HL-60 (cell line): ENCODE measurements at regions not wholly inside any gene's neighbourhood (a gene's known extent, or its start where the extent isn't known, plus 50 kb on each side); places are given as distances from the start of the nearest gene placed in this dataset.

Experiments used
- DNase-seq, 2 experiments: peaks; one replicate each; pipeline ENCODE4 v3.0.0-alpha.2; 2010 to 2020; ENCODE audit warnings: low read depth in 1 of 2, low spot score in 1 of 2
- H3K27ac ChIP-seq: fragments of 250-450 bp; sonication (Bioruptor Pico); replicated peaks from 2 replicates; pipeline ENCODE4 v1.5.1; 2020; ENCODE audit warnings: mild to moderate bottlenecking, moderate library complexity
- H3K27me3 ChIP-seq: fragments of 250-450 bp; sonication (Bioruptor Pico); 2 replicates; pipeline ENCODE4 v1.5.1; 2021; ENCODE audit warnings: mild to moderate bottlenecking, moderate library complexity; ENCODE audit not compliant: insufficient read depth, poor library complexity, severe bottlenecking
- H3K4me3 ChIP-seq: replicated peaks from 2 replicates; pipeline ENCODE4 v1.5.1; 2011; ENCODE audit warnings: mild to moderate bottlenecking, control low read depth, low read length; ENCODE audit not compliant: insufficient read depth
- GABPA ChIP-seq: IDR thresholded peaks from 2 replicates; pipeline ENCODE4 v1.6.1; 2012; ENCODE audit warnings: low read depth
- POLR2AphosphoS5 ChIP-seq: IDR thresholded peaks from 2 replicates; pipeline ENCODE4 v1.6.1; 2012; ENCODE audit warnings: low read depth
- SPI1 ChIP-seq: IDR thresholded peaks from 2 replicates; pipeline ENCODE4 v1.6.1; 2012; ENCODE audit warnings: low read depth, mild to moderate bottlenecking, borderline replicate concordance
- TF ChIP-seq, protein P1 (sequence below): IDR thresholded peaks from one replicate; pipeline ENCODE4 v1.5.1; 2011; ENCODE audit warnings: low read length, control low read depth, inconsistent platforms; ENCODE audit not compliant: insufficient read depth
- TF ChIP-seq, protein P2 (sequence below): IDR thresholded peaks from 2 replicates; pipeline ENCODE4 v1.6.1; 2012; ENCODE audit warnings: low read depth; ENCODE audit not compliant: insufficient replicate concordance

DNA sequence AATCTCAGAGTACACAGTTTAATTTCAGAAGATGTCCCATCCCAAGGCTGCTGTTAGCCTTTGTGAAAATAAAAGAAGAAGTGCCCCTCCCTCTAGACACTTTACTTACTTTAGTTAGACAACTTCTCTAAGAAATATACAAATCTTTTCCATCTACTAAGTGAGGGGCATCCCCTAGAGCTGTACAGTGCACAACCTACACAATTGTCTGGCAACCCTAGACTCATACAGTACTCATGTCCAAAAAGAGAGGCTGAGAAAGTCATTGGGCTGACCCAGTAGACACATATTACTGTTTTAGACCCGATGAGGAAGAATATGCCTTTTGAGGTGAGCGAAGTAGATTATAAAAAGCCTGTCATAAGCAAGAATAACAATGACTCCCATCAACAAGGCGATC lies 297.6 kb downstream of the IDS start:
- Histone ChIP-seq H3K27ac (no peak overlapping the region), H3K27me3 (no peaks in the 10 kb centered on the region), H3K4me3 (no peak overlapping the region)
- DNase-seq = no peak
- TF ChIP-seq POLR2AphosphoS5 (no peak), SPI1 (no peak), GABPA (no peak)
- TF ChIP-seq, protein P1, sequence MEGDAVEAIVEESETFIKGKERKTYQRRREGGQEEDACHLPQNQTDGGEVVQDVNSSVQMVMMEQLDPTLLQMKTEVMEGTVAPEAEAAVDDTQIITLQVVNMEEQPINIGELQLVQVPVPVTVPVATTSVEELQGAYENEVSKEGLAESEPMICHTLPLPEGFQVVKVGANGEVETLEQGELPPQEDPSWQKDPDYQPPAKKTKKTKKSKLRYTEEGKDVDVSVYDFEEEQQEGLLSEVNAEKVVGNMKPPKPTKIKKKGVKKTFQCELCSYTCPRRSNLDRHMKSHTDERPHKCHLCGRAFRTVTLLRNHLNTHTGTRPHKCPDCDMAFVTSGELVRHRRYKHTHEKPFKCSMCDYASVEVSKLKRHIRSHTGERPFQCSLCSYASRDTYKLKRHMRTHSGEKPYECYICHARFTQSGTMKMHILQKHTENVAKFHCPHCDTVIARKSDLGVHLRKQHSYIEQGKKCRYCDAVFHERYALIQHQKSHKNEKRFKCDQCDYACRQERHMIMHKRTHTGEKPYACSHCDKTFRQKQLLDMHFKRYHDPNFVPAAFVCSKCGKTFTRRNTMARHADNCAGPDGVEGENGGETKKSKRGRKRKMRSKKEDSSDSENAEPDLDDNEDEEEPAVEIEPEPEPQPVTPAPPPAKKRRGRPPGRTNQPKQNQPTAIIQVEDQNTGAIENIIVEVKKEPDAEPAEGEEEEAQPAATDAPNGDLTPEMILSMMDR = no peak
- TF ChIP-seq, protein P2, sequence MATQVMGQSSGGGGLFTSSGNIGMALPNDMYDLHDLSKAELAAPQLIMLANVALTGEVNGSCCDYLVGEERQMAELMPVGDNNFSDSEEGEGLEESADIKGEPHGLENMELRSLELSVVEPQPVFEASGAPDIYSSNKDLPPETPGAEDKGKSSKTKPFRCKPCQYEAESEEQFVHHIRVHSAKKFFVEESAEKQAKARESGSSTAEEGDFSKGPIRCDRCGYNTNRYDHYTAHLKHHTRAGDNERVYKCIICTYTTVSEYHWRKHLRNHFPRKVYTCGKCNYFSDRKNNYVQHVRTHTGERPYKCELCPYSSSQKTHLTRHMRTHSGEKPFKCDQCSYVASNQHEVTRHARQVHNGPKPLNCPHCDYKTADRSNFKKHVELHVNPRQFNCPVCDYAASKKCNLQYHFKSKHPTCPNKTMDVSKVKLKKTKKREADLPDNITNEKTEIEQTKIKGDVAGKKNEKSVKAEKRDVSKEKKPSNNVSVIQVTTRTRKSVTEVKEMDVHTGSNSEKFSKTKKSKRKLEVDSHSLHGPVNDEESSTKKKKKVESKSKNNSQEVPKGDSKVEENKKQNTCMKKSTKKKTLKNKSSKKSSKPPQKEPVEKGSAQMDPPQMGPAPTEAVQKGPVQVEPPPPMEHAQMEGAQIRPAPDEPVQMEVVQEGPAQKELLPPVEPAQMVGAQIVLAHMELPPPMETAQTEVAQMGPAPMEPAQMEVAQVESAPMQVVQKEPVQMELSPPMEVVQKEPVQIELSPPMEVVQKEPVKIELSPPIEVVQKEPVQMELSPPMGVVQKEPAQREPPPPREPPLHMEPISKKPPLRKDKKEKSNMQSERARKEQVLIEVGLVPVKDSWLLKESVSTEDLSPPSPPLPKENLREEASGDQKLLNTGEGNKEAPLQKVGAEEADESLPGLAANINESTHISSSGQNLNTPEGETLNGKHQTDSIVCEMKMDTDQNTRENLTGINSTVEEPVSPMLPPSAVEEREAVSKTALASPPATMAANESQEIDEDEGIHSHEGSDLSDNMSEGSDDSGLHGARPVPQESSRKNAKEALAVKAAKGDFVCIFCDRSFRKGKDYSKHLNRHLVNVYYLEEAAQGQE = no peak

DNA sequence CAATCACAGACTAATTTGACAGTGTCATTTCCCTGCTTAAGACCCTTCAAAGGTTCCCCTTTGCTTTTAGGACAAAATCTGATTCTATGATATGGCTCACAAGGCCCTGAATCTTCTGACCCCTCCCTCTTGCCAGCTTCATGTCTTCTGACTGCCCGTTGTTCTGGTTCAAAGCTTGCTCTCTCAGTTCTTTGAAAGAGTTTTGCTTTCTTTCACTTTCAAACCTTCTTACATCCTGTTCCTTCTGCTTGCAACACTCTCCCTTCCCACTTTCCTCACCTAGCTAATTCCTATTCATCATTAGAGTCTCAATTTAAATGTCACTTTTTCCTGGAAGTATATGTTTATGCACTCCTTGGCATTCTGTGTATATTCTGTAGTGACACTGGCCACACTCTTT lies 299.2 kb downstream of the IDS start:
- no peak overlapping the region for H3K27ac ChIP-seq
- no peak for TF ChIP-seq SPI1
- TF ChIP-seq GABPA = no peak
- no peak for TF ChIP-seq POLR2AphosphoS5
- TF ChIP-seq, protein P2 = no peak
- TF ChIP-seq, protein P1 = no peak
- H3K27me3 ChIP-seq = no peaks in the 10 kb centered on the region
- H3K4me3 ChIP-seq = no peak overlapping the region
- DNase-seq = no peak

DNA sequence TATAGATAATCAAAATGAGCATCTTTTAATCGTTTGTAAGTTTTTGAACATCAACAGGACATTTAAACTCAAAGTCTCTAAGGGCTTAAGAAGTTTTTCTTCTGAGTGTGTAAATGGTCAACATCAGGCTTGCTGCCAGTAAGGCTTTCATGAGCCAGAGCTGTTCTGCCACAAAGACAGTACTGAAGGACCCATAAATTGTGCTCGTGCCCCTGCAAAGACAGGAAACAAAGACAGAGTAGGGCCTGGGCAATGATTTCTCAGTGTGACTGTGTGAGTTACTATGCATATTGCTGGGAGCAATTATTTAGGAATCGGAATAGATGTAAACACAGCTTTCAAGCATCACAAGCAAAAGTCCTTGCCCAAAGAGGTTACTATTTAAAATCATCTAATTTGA lies 300.0 kb downstream of the IDS start:
- no peak overlapping the region for H3K4me3 ChIP-seq
- H3K27ac ChIP-seq = no peak overlapping the region
- DNase-seq = no peak
- no peak for TF ChIP-seq GABPA
- TF ChIP-seq, protein P2 = no peak
- no peaks in the 10 kb centered on the region for H3K27me3 ChIP-seq

DNA sequence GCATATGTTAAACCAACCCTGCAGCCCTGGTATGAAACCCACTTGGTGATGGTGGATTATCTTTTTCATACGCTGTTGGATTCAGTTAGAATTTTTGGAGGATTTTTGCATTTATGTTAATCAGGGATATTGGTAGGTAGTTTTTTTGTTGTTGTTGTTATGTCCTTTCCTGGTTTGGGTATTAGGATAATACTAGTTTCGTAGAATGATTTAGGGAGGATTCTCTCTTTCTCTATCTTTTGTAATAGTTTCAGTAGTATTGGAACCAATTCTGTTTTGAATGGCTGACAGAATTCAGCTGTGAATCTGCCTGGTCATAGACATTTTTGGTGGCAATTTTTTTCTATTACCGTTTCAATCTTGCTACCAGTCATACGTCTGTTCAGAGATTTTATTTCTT lies 305.4 kb downstream of the IDS start:
- DNase-seq = no peak
- Histone ChIP-seq H3K27ac (no peak overlapping the region), H3K27me3 (no peaks in the 10 kb centered on the region), H3K4me3 (no peak overlapping the region)
- TF ChIP-seq GABPA (no peak), SPI1 (no peak), POLR2AphosphoS5 (no peak)
- TF ChIP-seq, protein P1 = no peak
- TF ChIP-seq, protein P2 = no peak
